ENCODE measurements at regions not wholly inside any gene's neighbourhood (a gene's known extent, or its start where the extent isn't known, plus 50 kb on each side); places are given as distances from the start of the nearest gene placed in this dataset.
"Not testable (repeated sequence)": the region's sequence is repeated elsewhere in the genome, so short reads cannot be mapped to it uniquely, and the experiment has no call there.

DNA sequence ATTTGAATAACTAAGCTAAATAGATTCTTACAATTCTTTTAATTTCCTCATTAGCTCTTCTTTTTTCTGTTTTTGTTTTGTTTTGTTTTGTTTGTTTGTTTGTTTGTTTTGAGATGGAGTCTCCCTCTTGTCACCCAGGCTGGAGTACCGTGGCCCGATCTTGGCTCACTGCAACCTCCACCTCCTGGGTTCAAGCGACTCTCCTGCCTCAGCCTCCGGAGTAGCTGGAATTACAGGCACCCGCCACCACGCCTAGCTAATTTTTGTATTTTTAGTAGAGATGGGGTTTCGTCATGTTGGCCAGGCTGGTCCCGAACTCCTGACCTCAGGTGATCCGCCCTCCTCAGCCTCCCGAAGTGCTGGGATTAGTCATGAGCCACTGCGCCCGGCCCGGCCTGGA is 70.7 kb upstream of the ZNF658 start:
- H3K27ac Mint-ChIP-seq (ENCODE audit: unreplicated experiment); CTCF ChIA-PET; DNase-seq; H3K36me3 Mint-ChIP-seq (ENCODE audit: insufficient read depth, unreplicated experiment); H3K4me1 Mint-ChIP-seq (ENCODE audit: low read depth, unreplicated experiment); BruUV-seq (replicated peaks); intact Hi-C loops (cut with micrococcal nuclease; ENCODE audit: unreplicated experiment); H3K9me3 Mint-ChIP-seq (ENCODE audit: low read depth, unreplicated experiment); H3K27me3 Mint-ChIP-seq (ENCODE audit: unreplicated experiment); H3K4me3 Mint-ChIP-seq (ENCODE audit: low read depth, unreplicated experiment): not testable (repeated sequence)

DNA sequence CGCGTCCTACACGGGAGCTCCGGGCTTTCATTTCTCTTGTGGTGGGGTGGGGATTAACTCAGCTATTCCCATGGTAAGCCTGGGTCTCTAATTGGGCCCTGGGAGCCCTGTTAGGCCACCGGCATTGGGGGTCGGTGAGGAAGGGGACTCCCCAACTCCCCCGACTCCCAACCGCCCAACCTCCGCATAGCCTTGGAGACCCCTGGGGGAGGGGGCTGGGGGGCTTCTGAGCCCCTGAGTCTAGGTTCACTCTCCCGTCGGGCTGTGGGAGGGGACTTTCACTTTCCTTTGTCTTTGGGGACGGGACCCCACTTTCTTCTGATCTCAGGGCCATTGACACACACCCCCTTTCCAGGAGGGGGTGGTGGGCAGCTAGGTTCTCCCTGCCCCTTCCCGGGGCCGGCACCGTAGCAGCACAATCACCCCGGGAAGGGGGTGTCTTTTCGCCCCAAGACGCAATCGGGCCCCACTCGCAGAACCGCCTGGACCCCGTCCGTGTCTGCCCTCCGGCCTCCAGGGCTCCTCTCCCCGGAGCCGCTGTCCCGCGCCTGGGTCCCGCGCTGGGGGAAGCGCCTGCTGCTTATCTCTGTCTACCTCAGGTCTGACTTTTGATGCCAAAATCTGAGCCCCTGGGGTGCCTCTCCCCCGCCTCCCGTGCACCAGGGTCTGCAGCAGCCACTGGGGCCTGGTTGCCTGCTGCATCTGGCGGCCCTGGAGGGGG is 69.6 kb upstream of the ZNF658 start:
- BruUV-seq (replicated peaks); H3K4me1 Mint-ChIP-seq (ENCODE audit: low read depth, unreplicated experiment); H3K27me3 Mint-ChIP-seq (ENCODE audit: unreplicated experiment); H3K36me3 Mint-ChIP-seq (ENCODE audit: insufficient read depth, unreplicated experiment); H3K4me3 Mint-ChIP-seq (ENCODE audit: low read depth, unreplicated experiment); H3K9me3 Mint-ChIP-seq (ENCODE audit: low read depth, unreplicated experiment); intact Hi-C loops (cut with micrococcal nuclease; ENCODE audit: unreplicated experiment); CTCF ChIA-PET; H3K27ac Mint-ChIP-seq (ENCODE audit: unreplicated experiment); DNase-seq: not testable (repeated sequence)

DNA sequence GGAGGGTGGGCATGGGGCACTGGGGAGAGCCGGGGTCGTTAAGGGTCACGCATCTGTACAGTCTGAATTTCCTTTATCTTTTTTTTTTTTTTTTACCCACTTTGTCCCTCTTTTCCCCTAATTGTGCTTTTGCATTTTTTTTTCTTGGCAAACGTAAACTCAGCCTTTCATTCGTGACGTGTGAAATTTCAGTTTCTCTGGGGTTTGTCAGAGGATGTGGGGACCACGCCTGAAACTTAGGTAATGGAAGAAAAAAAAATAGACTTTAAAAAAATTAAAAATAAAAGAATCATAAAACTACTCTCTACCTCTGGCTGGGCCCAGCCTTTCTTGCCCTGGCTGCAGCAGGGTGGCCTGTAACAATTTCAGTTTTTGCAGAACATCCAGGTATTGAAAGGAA is 68.3 kb upstream of the ZNF658 start:
- CTCF ChIA-PET; intact Hi-C loops (cut with micrococcal nuclease; ENCODE audit: unreplicated experiment); H3K27me3 Mint-ChIP-seq (ENCODE audit: unreplicated experiment); H3K4me1 Mint-ChIP-seq (ENCODE audit: low read depth, unreplicated experiment); H3K4me3 Mint-ChIP-seq (ENCODE audit: low read depth, unreplicated experiment); DNase-seq; H3K36me3 Mint-ChIP-seq (ENCODE audit: insufficient read depth, unreplicated experiment); H3K27ac Mint-ChIP-seq (ENCODE audit: unreplicated experiment); H3K9me3 Mint-ChIP-seq (ENCODE audit: low read depth, unreplicated experiment); BruUV-seq (replicated peaks): not testable (repeated sequence)

DNA sequence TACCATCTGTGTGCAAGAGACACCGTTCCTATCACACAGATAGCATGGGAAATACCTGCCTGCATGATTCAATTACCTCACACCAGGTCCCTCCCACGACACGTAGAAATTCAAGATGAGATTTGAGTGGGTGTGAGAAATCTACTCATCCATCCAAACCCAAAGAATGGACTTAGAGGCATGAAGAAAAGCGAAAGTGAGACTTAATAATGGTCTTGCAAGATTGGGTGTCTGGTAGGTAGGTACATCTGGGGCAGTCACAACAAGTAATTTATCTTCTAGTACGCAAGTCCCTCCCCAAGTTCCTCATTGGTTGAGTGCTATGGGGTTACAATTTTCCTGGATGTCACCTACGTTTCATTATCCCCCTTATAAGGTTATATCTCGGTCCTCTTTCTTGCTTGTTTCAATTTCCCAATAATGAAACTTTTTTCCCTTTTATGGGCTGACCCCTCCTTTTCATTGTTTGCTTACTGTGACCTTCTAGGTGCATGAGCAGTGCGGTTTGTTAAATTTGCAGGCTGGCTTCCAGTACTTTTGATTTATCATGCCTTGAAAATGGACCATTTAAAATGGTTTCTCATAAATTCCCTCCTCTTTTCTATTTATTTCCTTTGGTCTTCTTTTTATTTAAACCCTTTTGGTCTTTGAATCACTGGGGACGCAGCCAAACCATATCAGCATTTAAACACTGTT is 63.1 kb upstream of the ZNF658 start:
- CTCF ChIA-PET; H3K9me3 Mint-ChIP-seq (ENCODE audit: low read depth, unreplicated experiment); H3K27ac Mint-ChIP-seq (ENCODE audit: unreplicated experiment); H3K4me1 Mint-ChIP-seq (ENCODE audit: low read depth, unreplicated experiment); H3K36me3 Mint-ChIP-seq (ENCODE audit: insufficient read depth, unreplicated experiment); H3K4me3 Mint-ChIP-seq (ENCODE audit: low read depth, unreplicated experiment); BruUV-seq (replicated peaks); DNase-seq; H3K27me3 Mint-ChIP-seq (ENCODE audit: unreplicated experiment); intact Hi-C loops (cut with micrococcal nuclease; ENCODE audit: unreplicated experiment): not testable (repeated sequence)
